Cardiac muscle cell (in vitro differentiated cells and primary cell): ENCODE measurements at regions not wholly inside any gene's neighbourhood (a gene's known extent, or its start where the extent isn't known, plus 50 kb on each side); places are given as distances from the start of the nearest gene placed in this dataset.

Experiments
- DNase-seq, 2 donors: peaks; one replicate each; pipeline versions ENCODE4 v3.0.0 to v3.0.0-alpha.2; 2010 to 2017; ENCODE audit warnings: low read depth in 1 of 2, low spot score in 1 of 2
- H3K27ac ChIP-seq: fragments of 200-600 bp; sonication (generic); 2 replicates; pipeline ENCODE4 v1.5.1; 2016
- H3K27me3 ChIP-seq: fragments of 200-600 bp; sonication (generic); 2 replicates; pipeline ENCODE4 v1.6.0; 2016; ENCODE audit warnings: control low read depth
- H3K36me3 ChIP-seq: fragments of 200-600 bp; sonication (generic); 2 replicates; pipeline ENCODE4 v1.5.1; 2016; ENCODE audit warnings: control low read depth
- H3K4me1 ChIP-seq: fragments of 200-600 bp; sonication (generic); 2 replicates; pipeline ENCODE4 v1.8.1; 2017; ENCODE audit warnings: low read depth, mild to moderate bottlenecking, mixed run types
- H3K4me3 ChIP-seq: fragments of 200-600 bp; sonication (generic); 2 replicates; pipeline ENCODE4 v1.5.1; 2016; ENCODE audit warnings: mild to moderate bottlenecking
- H3K9me3 ChIP-seq: fragments of 200-600 bp; sonication (generic); 2 replicates; pipeline ENCODE4 v1.5.1; 2017; ENCODE audit warnings: low read depth, mild to moderate bottlenecking, control low read depth
- CTCF ChIP-seq: IDR thresholded peaks from 2 replicates; pipeline ENCODE4 v1.5.1; 2012; ENCODE audit warnings: low read depth, mild to moderate bottlenecking, low read length

DNA sequence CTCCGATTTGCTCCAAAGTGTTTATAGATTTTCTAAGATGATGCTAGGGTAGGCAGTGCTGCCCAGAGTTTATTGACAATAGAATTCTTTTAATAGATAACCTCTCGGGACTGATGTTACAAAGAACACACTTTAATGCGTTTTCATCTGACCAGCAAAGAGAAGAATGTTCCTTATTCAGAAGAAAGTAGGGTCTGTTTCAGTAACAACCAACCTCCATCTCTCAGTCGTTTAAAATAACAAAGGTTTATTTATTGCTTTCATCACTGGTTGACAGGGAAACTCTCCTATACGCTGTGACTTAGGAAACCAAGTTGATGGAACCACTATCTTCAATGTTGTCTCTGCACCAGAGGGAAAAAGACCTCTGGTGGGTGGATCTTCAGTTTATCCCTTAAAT lies 55.1 kb upstream of the PAPPA start:
- no peaks in the 10 kb centered on the region for H3K36me3 ChIP-seq
- no peaks in the 10 kb centered on the region for H3K4me1 ChIP-seq
- no peak overlapping the region for H3K27ac ChIP-seq
- no peaks in the 10 kb centered on the region for H3K27me3 ChIP-seq
- H3K4me3 ChIP-seq, result no peak overlapping the region
- DNase-seq, result no peak
- no peak for TF ChIP-seq CTCF
- H3K9me3 ChIP-seq, result no peaks in the 10 kb centered on the region

GRCh38 chr9:116099821-116100220 lies 53.8 kb upstream of the PAPPA start:
- no peak overlapping the region for H3K27ac ChIP-seq
- no peaks in the 10 kb centered on the region for H3K27me3 ChIP-seq
- TF ChIP-seq CTCF, result no peak
- H3K4me1 ChIP-seq, result no peaks in the 10 kb centered on the region
- DNase-seq, result peak in 1 of 2 donors; percentile 78
- no peaks in the 10 kb centered on the region for H3K9me3 ChIP-seq
- no peaks in the 10 kb centered on the region for H3K36me3 ChIP-seq
- H3K4me3 ChIP-seq, result no peak overlapping the region

DNA sequence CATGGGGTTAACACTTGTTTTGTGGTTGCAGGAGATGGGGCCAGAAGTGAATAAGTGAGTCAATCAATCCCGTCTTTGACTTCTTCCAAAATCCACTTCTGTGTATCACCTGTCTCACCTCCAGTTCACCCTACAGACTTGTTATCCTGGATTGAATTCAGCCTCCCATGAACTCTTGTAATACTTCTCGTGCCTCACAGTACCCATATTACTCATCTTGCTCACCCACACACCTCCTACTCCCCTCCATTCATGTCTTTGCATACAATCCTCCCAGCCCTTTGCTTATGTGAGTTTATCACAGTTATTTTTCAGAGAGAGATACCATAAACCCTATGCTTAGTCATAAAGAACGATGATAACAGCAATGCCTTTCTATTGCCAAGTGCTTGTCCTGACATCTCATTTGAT lies 52.9 kb upstream of the PAPPA start:
- H3K4me1 ChIP-seq, result no peaks in the 10 kb centered on the region
- no peak overlapping the region for H3K27ac ChIP-seq
- H3K9me3 ChIP-seq, result no peaks in the 10 kb centered on the region
- TF ChIP-seq CTCF, result no peak
- no peak overlapping the region for H3K4me3 ChIP-seq
- no peaks in the 10 kb centered on the region for H3K27me3 ChIP-seq
- peak in 1 of 2 donors; percentile 76 for DNase-seq
- no peaks in the 10 kb centered on the region for H3K36me3 ChIP-seq

GRCh38 chr9:116101516-116101915 lies 52.1 kb upstream of the PAPPA start:
- Histone ChIP-seq H3K36me3 (no peaks in the 10 kb centered on the region), H3K27ac (no peak overlapping the region), H3K4me3 (no peak overlapping the region), H3K27me3 (no peaks in the 10 kb centered on the region), H3K9me3 (no peaks in the 10 kb centered on the region), H3K4me1 (no peaks in the 10 kb centered on the region)
- TF ChIP-seq CTCF, result no peak
- DNase-seq, result peak in 1 of 2 donors; percentile 83

DNA sequence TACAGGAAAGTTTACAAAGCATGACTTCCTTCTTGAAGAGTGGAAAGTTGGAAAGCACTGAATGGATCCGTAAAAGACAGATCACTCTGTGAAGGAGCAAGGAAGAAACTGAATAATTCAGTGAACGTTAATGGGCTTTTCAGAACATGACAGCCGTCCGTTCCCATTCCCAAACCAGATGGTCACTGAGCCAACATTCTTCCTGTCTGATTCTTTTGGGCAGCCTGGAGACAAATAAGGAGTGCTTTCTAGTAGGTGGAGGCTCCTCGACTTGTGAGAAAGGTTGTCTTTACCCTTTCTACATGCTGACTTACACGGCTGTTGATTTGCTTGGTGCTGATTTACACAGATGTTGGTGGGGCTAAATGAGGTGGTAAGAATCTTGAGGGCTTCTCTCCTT lies 51.0 kb upstream of the PAPPA start:
- Histone ChIP-seq H3K9me3 (no peaks in the 10 kb centered on the region), H3K27me3 (no peaks in the 10 kb centered on the region), H3K27ac (no peak overlapping the region), H3K4me3 (no peak overlapping the region), H3K4me1 (no peaks in the 10 kb centered on the region), H3K36me3 (no peaks in the 10 kb centered on the region)
- no peak for DNase-seq
- TF ChIP-seq CTCF, result no peak
